IMR-90 (cell line): ENCODE measurements at regions not wholly inside any gene's neighbourhood (a gene's known extent, or its start where the extent isn't known, plus 50 kb on each side); places are given as distances from the start of the nearest gene placed in this dataset.

ENCODE experiments used
- ATAC-seq: fragments of 200-7000 bp; cut with Tn5 transposase; 2 replicates; pipeline ENCODE4 v1.9.1; 2020; ENCODE audit warnings: low read depth, mild to moderate bottlenecking, moderate library complexity
- BruUV-seq: library from RNA; stranded (reverse); fragments of 400-500 nt; replicated peaks from 2 replicates; lab custom pipeline; 2021; lab: Mats Ljungman, UMichigan
- CTCF ChIA-PET: fragments of 300-600 bp; formaldehyde crosslinking; extraction: SDS; loops from one replicate; lab custom pipeline; 2021; ENCODE audit warnings: antibody characterized with exemption; lab: Yijun Ruan, JAX
- POLR2A ChIA-PET: fragments of 300-600 bp; sonication (Branson Sonifier 250); formaldehyde crosslinking; loops from one replicate; lab custom pipeline; 2022; ENCODE audit warnings: antibody characterized with exemption; ENCODE audit not compliant: unreplicated experiment; lab: Charles Lee
- DNase-seq: peaks from one replicate; pipeline ENCODE4 v3.0.0; 2013
- H2AFZ ChIP-seq: replicated peaks from 2 replicates; pipeline ENCODE3; 2013; ENCODE audit warnings: low read length, mild to moderate bottlenecking; ENCODE audit not compliant: poor library complexity
- H2AK5ac ChIP-seq: 2 replicates; pipeline ENCODE4 v1.6.1; 2013; ENCODE audit warnings: low read depth, low read length, inconsistent platforms
- H2AK9ac ChIP-seq: replicated peaks from 2 replicates; pipeline ENCODE3; 2013; ENCODE audit warnings: mild to moderate bottlenecking, low read depth, low read length, moderate library complexity; ENCODE audit not compliant: poor library complexity
- H2BK120ac ChIP-seq: 2 replicates; pipeline ENCODE4 v1.6.1; 2013; ENCODE audit warnings: low read depth, low read length, inconsistent platforms
- H2BK15ac ChIP-seq: 3 replicates; pipeline ENCODE4 v1.6.1; 2013; ENCODE audit warnings: low read depth, low read length, inconsistent platforms
- H2BK20ac ChIP-seq: 2 replicates; pipeline ENCODE4 v1.6.1; 2013; ENCODE audit warnings: low read depth, mild to moderate bottlenecking, inconsistent platforms, low read length, moderate library complexity
- H2BK5ac ChIP-seq: 2 replicates; pipeline ENCODE4 v1.6.1; 2013; ENCODE audit warnings: mild to moderate bottlenecking, low read depth, low read length, inconsistent platforms; ENCODE audit not compliant: poor library complexity, severe bottlenecking
- H3K14ac ChIP-seq: replicated peaks from 2 replicates; pipeline ENCODE4 v1.6.1; 2013; ENCODE audit warnings: low read depth, low read length, inconsistent platforms
- H3K18ac ChIP-seq: 2 replicates; pipeline ENCODE4 v1.6.1; 2013; ENCODE audit warnings: low read depth, low read length, control low read depth
- H3K23ac ChIP-seq: 2 replicates; pipeline ENCODE4 v1.6.1; 2013; ENCODE audit warnings: low read depth, low read length, inconsistent platforms
- H3K27ac ChIP-seq: 2 replicates; pipeline ENCODE4 v1.5.1; 2013; ENCODE audit warnings: mild to moderate bottlenecking, control low read depth, low read length; ENCODE audit not compliant: insufficient read depth
- H3K27me3 ChIP-seq: 2 replicates; pipeline ENCODE4 v1.6.1; 2013; ENCODE audit warnings: low read length; ENCODE audit not compliant: control insufficient read depth, insufficient read depth
- H3K36me3 ChIP-seq: 2 replicates; pipeline ENCODE4 v1.6.1; 2013; ENCODE audit warnings: low read length, mixed read lengths; ENCODE audit not compliant: control insufficient read depth, insufficient read depth
- H3K4ac ChIP-seq: 2 replicates; pipeline ENCODE4 v1.6.1; 2013; ENCODE audit warnings: low read depth, low read length, inconsistent platforms
- H3K4me1 ChIP-seq: 2 replicates; pipeline ENCODE4 v1.6.1; 2013; ENCODE audit warnings: low read length, mixed read lengths; ENCODE audit not compliant: control insufficient read depth, insufficient read depth
- H3K4me2 ChIP-seq: 2 replicates; pipeline ENCODE4 v1.6.1; 2013; ENCODE audit warnings: low read depth, mild to moderate bottlenecking, control low read depth, low read length, moderate library complexity
- H3K4me3 ChIP-seq: 2 replicates; pipeline ENCODE4 v1.5.1; 2013; ENCODE audit warnings: low read depth, mild to moderate bottlenecking, control low read depth, low read length, moderate library complexity; ENCODE audit not compliant: insufficient read depth
- H3K56ac ChIP-seq: 2 replicates; pipeline ENCODE4 v1.6.1; 2013; ENCODE audit warnings: low read length, inconsistent platforms; ENCODE audit not compliant: insufficient read depth; ENCODE audit errors: extremely low read depth
- H3K79me1 ChIP-seq, 2 experiments: 2 replicates each; pipeline ENCODE4 v1.6.1; 2013; ENCODE audit warnings: low read length in 2 of 2, inconsistent platforms in 1 of 2, low read depth in 1 of 2
- H3K9ac ChIP-seq: 2 replicates; pipeline ENCODE4 v1.6.1; 2013; ENCODE audit warnings: low read depth, low read length, control low read depth
- H3K9me1 ChIP-seq: 2 replicates; pipeline ENCODE4 v1.6.1; 2013; ENCODE audit warnings: low read length, inconsistent platforms; ENCODE audit not compliant: insufficient read depth
- H3K9me3 ChIP-seq: 2 replicates; pipeline ENCODE4 v1.6.1; 2013; ENCODE audit warnings: low read length; ENCODE audit not compliant: control insufficient read depth, insufficient read depth
- H4K20me1 ChIP-seq: 2 replicates; pipeline ENCODE4 v1.6.1; 2013; ENCODE audit warnings: low read length, inconsistent platforms; ENCODE audit not compliant: insufficient read depth
- H4K5ac ChIP-seq: 2 replicates; pipeline ENCODE4 v1.6.1; 2013; ENCODE audit warnings: mild to moderate bottlenecking, low read depth, low read length, control low read depth
- H4K8ac ChIP-seq, 2 experiments: 2 replicates each; pipeline ENCODE4 v1.6.1; 2013; ENCODE audit warnings: low read depth in 2 of 2, low read length in 2 of 2, control low read depth in 1 of 2, inconsistent platforms in 1 of 2
- H4K91ac ChIP-seq: 2 replicates; pipeline ENCODE4 v1.6.1; 2013; ENCODE audit warnings: low read depth, low read length, inconsistent platforms; ENCODE audit not compliant: insufficient read depth
- FOS ChIP-seq: fragments of 150-350 bp; IDR thresholded peaks from 2 replicates; pipeline ENCODE4 v1.6.1; 2016; ENCODE audit warnings: low read depth, low read length
- MAFK ChIP-seq: IDR thresholded peaks from 2 replicates; pipeline ENCODE4 v1.6.1; 2012; ENCODE audit warnings: low read depth, low read length, improper control_type of control experiment
- MAZ ChIP-seq: IDR thresholded peaks from 2 replicates; pipeline ENCODE4 v1.6.1; 2012; ENCODE audit warnings: low read depth, mild to moderate bottlenecking, low read length, improper control_type of control experiment, moderate library complexity, borderline replicate concordance
- MXI1 ChIP-seq: IDR thresholded peaks from 2 replicates; pipeline ENCODE4 v1.6.1; 2012; ENCODE audit warnings: low read depth, mild to moderate bottlenecking, low read length, moderate library complexity, borderline replicate concordance
- POLR2A ChIP-seq: IDR thresholded peaks from 2 replicates; pipeline ENCODE4 v1.6.1; 2012; ENCODE audit warnings: mild to moderate bottlenecking, low read depth, low read length
- RAD21 ChIP-seq: IDR thresholded peaks from 2 replicates; pipeline ENCODE4 v1.6.1; 2012; ENCODE audit warnings: low read length, improper control_type of control experiment
- RCOR1 ChIP-seq: IDR thresholded peaks from 2 replicates; pipeline ENCODE4 v1.6.1; 2012; ENCODE audit warnings: mild to moderate bottlenecking, low read length, improper control_type of control experiment; ENCODE audit not compliant: insufficient replicate concordance
- RFX5 ChIP-seq: IDR thresholded peaks from 2 replicates; pipeline ENCODE4 v1.8.0; 2012; ENCODE audit warnings: low read depth, mild to moderate bottlenecking, low read length, moderate library complexity
- SMC3 ChIP-seq: fragments of 150-350 bp; IDR thresholded peaks from 2 replicates; pipeline ENCODE4 v1.6.1; 2016; ENCODE audit warnings: low read depth, mild to moderate bottlenecking, antibody characterized with exemption, low read length, moderate library complexity
- WGBS, 2 experiments: methylation state at CpG; one replicate each; pipeline versions ENCODE4 v1.1.5 to v1.1.7; 2013; ENCODE audit warnings: missing lambda C conversion rate in 2 of 2; ENCODE audit not compliant: insufficient read length in 1 of 2; ENCODE audit errors: extremely low coverage in 2 of 2; 5-methylcytosine and 5-hydroxymethylcytosine counted together
- dilution Hi-C: fragments of 300-500 bp; cut with HindIII; formaldehyde crosslinking; loops from one replicate; pipeline ENCODE4 v1.14.3; 2018; ENCODE audit warnings: low sequenced_read_pairs; ENCODE audit not compliant: unreplicated experiment
- in situ Hi-C: fragments of 300-500 bp; cut with MboI; formaldehyde crosslinking; loops from 3 replicates; pipeline ENCODE4 v1.14.3; 2019; ENCODE audit warnings: low sequenced_read_pairs, inconsistent platforms, mixed read lengths
- intact Hi-C: fragments of 100-400 bp; cut with micrococcal nuclease; formaldehyde crosslinking; loops from 2 replicates; pipeline ENCODE4 v1.10.0; 2022
- TF ChIP-seq, protein P1 (sequence below): fragments of 150-350 bp; IDR thresholded peaks from 2 replicates; pipeline ENCODE4 v1.6.1; 2017; ENCODE audit warnings: mild to moderate bottlenecking, antibody characterized with exemption, low read length, low read depth
- TF ChIP-seq, protein P2 (sequence below): conservative IDR thresholded peaks from 2 replicates; pipeline ENCODE4 v1.5.1; 2012; ENCODE audit warnings: mild to moderate bottlenecking, low read depth, low read length, improper control_type of control experiment
- TF ChIP-seq, protein P3 (sequence below): fragments of 150-350 bp; IDR thresholded peaks from 2 replicates; pipeline ENCODE4 v1.6.1; 2016; ENCODE audit warnings: low read depth, mild to moderate bottlenecking, low read length, moderate library complexity, borderline replicate concordance

DNA sequence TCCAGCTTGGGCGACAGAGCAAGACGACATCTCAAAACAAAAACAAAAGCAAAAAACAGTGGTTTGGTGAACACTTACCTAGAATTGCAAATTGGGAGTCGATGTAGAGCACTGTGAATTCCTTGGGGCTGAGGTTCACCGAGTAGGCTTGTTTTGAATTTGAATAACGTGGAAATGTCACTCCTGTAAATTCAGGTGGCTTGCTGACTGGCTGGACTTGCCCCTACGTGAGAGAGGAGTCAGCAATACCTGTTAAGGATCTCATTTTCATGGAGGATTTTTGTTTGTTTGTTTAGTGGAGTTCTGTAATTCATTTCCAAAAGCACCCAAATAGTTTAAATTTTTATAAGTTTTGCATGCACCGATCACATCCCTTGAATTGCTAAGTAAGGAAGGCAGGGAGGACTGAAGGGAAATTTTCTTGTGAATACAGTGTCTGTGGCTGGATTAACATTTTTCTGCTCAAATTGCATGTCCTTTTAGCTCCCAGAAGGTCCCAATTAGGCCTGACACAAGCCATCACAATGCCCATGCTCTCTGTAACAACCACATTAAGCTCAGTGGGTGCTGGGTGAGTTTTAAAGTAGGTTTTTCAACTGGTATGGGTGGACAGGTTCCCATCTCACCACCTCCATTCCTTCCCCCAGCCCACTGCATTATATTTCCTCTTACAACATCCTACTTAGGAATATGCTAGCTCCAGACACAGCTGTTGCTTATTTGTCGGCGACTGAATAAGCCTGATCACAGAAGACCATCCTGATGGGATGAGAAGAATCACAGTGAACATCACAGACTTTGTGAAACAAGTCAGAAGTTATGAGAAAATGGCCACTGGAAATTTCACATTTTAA is 58.5 kb upstream of the TTC29 start:
- no peak overlapping the region for H3K27ac ChIP-seq
- CTCF ChIA-PET, result no interaction called here
- no peak overlapping the region for H4K5ac ChIP-seq
- H4K8ac ChIP-seq, result no peak overlapping the region
- no peaks in the 10 kb centered on the region for H3K9me3 ChIP-seq
- intact Hi-C loops (no loop called here), dilution Hi-C loops (no loop called here), in situ Hi-C loops (no loop called here)
- H2AK5ac ChIP-seq, result no peak overlapping the region
- no peaks in the 10 kb centered on the region for H3K79me1 ChIP-seq
- no peak overlapping the region for H3K14ac ChIP-seq
- no peak for DNase-seq
- H2BK20ac ChIP-seq, result no peak overlapping the region
- no peaks in the 10 kb centered on the region for H3K4me1 ChIP-seq
- H4K20me1 ChIP-seq, result no peaks in the 10 kb centered on the region
- no peak overlapping the region for H2BK120ac ChIP-seq
- ATAC-seq, result no peak
- no peak overlapping the region for H3K56ac ChIP-seq
- H3K4me2 ChIP-seq, result no peak overlapping the region
- H2AK9ac ChIP-seq, result no peak overlapping the region
- H3K36me3 ChIP-seq, result no peaks in the 10 kb centered on the region
- POLR2A ChIA-PET, result interaction anchor here (0.6 kb wide), 1 partner anchor 1263 kb away, joined by 5 read pairs; no protein-coding TSS in a partner anchor
- no peak overlapping the region for H3K4me3 ChIP-seq
- no peak overlapping the region for H3K9ac ChIP-seq
- TF ChIP-seq MAZ, result no peak
- no peak for TF ChIP-seq FOS
- TF ChIP-seq, protein P1, sequence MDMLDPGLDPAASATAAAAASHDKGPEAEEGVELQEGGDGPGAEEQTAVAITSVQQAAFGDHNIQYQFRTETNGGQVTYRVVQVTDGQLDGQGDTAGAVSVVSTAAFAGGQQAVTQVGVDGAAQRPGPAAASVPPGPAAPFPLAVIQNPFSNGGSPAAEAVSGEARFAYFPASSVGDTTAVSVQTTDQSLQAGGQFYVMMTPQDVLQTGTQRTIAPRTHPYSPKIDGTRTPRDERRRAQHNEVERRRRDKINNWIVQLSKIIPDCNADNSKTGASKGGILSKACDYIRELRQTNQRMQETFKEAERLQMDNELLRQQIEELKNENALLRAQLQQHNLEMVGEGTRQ, result no peak
- no peak for TF ChIP-seq SMC3
- TF ChIP-seq RFX5, result no peak
- TF ChIP-seq MAFK, result no peak
- TF ChIP-seq, protein P2, sequence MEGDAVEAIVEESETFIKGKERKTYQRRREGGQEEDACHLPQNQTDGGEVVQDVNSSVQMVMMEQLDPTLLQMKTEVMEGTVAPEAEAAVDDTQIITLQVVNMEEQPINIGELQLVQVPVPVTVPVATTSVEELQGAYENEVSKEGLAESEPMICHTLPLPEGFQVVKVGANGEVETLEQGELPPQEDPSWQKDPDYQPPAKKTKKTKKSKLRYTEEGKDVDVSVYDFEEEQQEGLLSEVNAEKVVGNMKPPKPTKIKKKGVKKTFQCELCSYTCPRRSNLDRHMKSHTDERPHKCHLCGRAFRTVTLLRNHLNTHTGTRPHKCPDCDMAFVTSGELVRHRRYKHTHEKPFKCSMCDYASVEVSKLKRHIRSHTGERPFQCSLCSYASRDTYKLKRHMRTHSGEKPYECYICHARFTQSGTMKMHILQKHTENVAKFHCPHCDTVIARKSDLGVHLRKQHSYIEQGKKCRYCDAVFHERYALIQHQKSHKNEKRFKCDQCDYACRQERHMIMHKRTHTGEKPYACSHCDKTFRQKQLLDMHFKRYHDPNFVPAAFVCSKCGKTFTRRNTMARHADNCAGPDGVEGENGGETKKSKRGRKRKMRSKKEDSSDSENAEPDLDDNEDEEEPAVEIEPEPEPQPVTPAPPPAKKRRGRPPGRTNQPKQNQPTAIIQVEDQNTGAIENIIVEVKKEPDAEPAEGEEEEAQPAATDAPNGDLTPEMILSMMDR, result no peak
- no peak for TF ChIP-seq RCOR1
- TF ChIP-seq POLR2A, result no peak
- TF ChIP-seq MXI1, result no peak
- TF ChIP-seq RAD21, result no peak
- TF ChIP-seq, protein P3, sequence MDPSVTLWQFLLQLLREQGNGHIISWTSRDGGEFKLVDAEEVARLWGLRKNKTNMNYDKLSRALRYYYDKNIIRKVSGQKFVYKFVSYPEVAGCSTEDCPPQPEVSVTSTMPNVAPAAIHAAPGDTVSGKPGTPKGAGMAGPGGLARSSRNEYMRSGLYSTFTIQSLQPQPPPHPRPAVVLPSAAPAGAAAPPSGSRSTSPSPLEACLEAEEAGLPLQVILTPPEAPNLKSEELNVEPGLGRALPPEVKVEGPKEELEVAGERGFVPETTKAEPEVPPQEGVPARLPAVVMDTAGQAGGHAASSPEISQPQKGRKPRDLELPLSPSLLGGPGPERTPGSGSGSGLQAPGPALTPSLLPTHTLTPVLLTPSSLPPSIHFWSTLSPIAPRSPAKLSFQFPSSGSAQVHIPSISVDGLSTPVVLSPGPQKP, result no peak
- H3K4ac ChIP-seq, result no peak overlapping the region
- no peak overlapping the region for H3K18ac ChIP-seq
- H3K27me3 ChIP-seq, result no peaks in the 10 kb centered on the region; the same call in 1 of the 2 replicates
- H2BK5ac ChIP-seq, result no peak overlapping the region
- BruUV-seq, result no TSS peak
- H3K9me1 ChIP-seq, result no peaks in the 10 kb centered on the region
- H3K23ac ChIP-seq, result no peak overlapping the region
- H2AFZ ChIP-seq, result no peak overlapping the region
- no peak overlapping the region for H2BK15ac ChIP-seq
- H4K91ac ChIP-seq, result no peak overlapping the region
- no CpG with 5 or more reads among the region's 9 CpGs for WGBS, 2 experiments
